Activated CD4-positive, alpha-beta T cell treated with anti-CD3 and anti-CD28 coated beads, Interleukin-2, amount 50 U/mL, for 24 hours (primary cell): ENCODE measurements at regions not wholly inside any gene's neighbourhood (a gene's known extent, or its start where the extent isn't known, plus 50 kb on each side); places are given as distances from the start of the nearest gene placed in this dataset.

Experiments used
- DNase-seq, 2 donors: peaks; one replicate each; pipeline ENCODE4 v3.0.0-alpha.2; 2020; ENCODE audit warnings: low read depth in 1 of 2, low spot score in 1 of 2

DNA sequence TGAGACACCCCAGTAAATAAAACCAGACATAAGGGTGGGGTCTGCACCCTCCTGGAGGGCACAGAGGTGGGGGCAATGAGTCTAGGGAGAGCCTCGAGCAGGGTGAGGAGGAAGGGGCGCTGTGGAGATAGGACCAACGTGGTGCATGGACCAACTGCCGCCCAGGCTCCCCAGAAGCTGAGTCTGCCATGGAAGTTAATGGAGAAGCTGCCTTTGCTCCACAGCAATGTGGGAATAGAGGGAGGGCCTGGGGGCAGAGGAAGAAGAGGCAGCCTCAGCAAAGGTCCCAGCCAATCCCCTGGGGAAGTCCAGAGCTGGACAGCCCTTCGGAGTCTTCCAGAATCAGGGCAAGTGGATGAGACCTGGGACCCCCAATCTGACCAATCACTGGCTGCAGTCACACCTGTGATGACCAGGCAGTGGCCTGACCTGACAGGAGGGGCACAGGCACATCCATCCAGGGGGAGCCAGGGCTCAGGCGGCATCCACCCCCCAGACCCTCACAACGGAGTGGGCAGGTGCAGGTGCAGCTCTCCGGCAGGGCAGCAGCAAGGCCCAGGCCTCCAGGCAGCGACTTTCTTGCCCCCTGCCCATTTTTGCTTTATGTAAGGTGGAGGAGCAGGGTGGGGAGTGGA lies 242.2 kb upstream of the PPP2R2D start:
- no peak for DNase-seq

- no peak for DNase-seq
Measured at GRCh38 chr10:131660427-131660826, 240.4 kb upstream of the PPP2R2D start.

DNA sequence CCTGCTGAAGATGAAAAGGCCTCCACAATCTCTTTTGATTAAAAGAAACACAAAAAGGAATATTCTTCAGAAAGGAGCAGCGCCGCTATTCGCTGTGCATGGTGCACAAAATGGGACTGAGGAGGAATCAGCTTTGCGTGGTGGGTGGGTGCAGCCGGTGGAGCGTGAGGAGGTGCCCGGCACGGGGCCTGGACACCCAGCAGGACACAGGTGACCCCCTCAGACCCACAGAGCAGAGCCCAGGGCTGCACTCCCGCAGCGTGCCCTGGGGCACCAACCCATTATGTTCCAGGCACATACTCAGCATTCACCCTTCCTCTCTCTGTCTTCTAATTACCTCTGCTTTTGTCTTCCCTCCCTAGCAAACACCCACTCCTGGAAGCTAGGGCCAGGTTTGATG lies 238.0 kb upstream of the PPP2R2D start:
- no peak for DNase-seq

- DNase-seq, result no peak
Measured at GRCh38 chr10:131663351-131663750, 237.5 kb upstream of the PPP2R2D start.

DNA sequence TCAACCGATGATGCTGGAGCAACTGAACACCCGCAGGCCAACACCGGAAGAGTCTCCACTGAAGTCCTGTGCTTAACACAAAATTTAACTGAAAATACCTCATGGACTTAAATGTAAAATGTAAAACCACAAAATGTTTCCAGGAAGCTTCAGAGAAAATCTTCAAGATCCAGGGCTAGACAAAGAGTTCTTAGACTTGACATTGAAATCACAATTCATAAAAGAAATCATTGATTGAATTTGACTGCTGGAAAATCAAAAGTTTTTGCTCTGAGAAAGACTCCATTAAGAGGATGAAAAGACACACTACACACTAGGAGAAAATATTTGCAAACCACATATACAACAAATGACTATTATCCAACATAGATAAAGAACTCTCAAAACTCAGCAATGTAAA lies 234.7 kb upstream of the PPP2R2D start:
- no peak for DNase-seq

- no peak for DNase-seq
Measured at GRCh38 chr10:131667047-131667446, 233.8 kb upstream of the PPP2R2D start.

DNA sequence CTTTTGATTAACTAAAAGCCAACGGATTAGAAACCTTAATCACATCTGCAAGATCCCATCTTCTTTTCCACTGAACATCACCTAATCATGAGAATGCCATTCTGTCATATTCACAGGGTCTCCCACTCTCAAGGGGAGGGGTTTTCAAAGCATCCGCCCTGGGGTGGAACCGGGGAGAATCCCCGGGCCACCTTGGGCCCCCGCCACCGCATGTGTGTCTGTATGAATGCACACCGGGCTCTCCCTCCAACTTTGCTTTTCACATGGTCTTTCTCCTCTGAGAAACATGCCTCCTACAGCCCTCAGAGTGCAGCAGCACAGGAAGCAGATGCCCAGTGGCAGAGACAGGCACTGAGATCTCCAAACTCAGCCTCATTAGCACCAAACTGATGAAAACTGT lies 233.2 kb upstream of the PPP2R2D start:
- no peak for DNase-seq

DNA sequence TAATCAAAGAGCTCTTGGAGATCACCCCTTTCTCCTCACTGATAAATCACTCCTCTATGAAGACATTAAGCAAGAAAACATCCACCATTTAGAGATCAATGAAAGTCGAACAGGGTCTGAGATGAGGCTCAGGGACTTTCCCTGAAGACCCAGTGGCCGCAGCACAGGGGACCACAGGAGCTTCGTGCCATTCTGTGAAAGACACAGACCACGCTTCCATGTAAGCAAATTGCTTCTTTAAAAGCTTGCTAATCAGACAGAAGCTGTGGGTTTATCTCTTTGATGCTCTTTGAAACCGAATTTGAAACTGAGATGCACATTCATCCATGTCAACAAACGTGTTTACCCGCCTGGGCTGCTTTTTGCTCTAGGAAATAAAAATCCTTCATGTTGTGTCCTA lies 231.9 kb upstream of the PPP2R2D start:
- no peak for DNase-seq

DNA sequence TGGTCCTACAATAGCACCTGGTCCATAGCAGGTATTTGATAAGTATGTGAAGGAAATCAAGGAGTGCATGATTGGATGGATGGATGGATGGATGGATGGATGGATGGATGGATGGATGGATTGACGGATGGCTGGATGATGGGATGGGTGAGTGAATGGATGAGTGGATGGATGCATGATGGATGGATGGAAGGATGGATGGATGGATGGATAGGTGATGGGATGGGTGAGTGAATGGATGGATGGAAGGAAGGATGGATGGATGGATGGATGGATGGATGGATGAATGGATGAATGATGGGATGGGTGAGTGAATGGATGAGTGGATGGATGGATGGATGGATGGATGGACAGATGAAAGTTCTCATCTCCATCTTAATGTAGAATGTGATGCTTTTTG lies 231.0 kb upstream of the PPP2R2D start:
- no peak for DNase-seq

DNA sequence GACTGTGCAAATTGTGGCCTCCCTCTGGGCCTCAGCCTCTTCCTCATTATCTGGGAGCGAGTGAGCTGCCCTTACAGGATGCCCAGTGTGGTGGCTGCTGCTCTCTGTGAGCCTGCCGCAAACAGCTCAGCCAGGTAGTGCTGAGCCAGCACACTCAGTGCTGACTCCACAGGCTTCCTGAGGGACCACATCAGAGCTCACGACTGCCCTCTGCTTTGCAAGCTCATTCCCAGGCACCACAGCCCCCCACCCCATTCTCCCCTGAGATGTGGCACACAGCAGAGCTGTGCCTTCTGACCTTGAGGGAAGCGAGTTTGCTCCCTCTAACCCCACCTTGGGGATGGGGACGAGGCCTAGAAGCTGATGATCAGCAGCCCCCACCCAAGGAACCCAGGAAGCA lies 230.5 kb upstream of the PPP2R2D start:
- DNase-seq, result no peak

- DNase-seq, result no peak
Measured at GRCh38 chr10:131673396-131673795, 227.4 kb upstream of the PPP2R2D start.

DNA sequence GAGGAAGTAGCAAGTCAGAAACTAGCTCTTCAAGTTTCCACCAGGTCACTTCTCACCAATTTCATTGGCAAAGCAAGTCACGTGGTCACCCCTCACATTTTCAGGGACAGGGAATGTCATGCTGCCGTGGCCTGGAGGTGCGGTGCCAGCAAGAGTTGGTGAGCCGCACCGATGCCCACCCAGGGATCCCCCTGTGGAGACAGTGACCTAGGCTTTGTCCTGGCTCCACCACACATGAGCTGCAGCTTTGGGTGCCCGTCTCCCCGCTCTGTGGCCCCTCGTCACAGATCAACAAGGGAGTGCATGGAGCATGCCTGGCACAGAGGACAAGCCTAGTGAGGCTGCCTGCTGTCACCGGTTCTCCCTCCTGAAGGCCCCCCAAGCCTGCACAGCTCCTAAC lies 226.7 kb upstream of the PPP2R2D start:
- no peak for DNase-seq

DNA sequence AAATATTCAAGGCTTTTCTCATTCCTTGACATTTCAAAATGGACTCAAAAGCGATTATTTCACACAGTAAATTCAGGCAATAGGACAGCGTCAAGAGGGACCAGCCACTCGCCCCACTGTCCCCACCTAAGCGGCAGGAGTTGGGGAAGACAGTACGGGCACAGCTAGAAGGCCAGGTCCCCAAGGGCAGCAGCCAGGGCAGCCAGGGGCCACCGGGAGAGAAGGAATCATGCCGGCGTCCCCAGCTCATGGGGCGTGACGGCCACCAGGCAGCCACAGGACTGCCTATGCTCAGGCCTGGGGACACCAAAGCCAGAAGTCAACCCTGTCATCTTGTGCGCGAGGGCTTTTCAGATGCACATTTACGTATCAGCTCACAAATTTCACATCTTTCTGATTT lies 225.7 kb upstream of the PPP2R2D start:
- no peak for DNase-seq

DNA sequence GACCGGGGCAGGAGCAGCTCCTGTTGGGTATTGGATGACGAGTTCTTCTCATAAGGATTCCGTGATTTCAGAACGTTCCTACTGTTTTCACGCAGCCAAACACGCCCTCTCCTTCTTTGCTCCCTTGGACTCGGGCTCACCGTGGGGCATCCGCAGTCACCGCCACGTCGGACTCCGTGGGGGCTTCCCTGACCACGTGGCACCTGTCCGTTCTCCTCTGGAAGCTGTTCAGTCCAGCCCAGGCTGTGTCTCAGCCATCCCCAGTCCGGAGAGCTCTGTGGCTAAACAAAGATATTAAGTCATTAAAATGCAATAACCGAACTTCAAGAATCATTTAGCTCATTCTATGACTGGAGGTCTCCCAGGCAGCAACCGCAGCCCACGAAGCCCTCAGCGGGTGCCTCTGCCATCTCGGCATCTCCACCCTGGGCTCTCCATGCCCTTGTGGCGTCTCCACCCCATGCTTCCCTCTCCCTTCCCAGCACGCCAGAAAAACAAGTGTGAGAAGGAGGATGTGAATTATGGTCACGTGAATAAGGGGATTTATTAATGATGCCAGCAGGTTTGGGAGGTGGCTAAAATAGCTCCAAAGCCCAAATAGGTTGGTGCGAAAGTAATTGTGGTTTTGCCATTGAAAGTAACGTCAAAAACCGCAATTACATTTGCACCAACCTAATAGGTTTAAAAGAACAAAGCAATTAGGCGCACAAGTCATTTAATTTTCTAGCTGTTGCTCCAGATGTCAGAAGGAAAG lies 224.6 kb upstream of the PPP2R2D start:
- DNase-seq, result no peak

- no peak for DNase-seq
Measured at GRCh38 chr10:131676800-131677421, 223.9 kb upstream of the PPP2R2D start.

GRCh38 chr10:131677671-131678070 lies 223.1 kb upstream of the PPP2R2D start:
- no peak for DNase-seq

DNA sequence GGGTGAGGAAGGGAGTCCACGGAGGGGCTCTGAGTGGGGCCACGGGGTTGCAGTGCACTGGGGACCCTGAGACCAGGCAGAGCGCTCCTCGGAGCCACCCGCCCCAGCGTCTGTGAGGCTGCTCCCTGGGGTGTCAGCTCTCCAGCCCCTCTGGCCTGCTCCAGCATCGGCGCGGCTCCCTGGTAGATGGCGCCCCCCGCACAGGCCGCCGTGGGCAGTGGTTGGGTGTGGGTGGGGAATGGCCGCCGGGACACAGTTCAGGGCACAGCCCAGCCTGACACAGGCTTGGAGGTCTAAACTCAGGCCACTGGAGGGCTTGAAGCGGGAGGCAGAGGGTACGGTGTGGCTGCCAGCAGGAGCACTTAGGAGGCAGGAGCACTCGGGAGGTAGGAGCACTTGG lies 222.6 kb upstream of the PPP2R2D start:
- DNase-seq, result no peak

DNA sequence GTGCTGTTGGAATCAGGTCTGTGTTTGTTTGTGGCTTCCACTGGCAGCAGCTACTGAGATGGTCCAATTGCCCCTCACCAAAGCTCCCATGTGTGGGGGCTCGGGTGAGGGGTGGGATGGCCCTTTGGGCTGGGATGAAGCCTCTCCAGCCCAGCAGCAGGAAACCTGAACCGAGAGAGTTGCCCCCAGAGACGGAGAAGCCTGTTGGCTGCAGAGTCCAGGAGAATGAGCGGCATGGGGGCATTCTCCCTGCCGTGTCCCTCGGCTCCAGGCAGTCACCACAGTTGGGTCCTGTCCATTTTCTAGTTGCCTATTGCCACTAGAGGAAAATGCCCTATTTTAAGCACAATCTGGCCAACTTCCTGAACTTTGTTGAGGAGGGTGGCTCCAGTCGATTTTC lies 222.2 kb upstream of the PPP2R2D start:
- DNase-seq, result no peak

DNA sequence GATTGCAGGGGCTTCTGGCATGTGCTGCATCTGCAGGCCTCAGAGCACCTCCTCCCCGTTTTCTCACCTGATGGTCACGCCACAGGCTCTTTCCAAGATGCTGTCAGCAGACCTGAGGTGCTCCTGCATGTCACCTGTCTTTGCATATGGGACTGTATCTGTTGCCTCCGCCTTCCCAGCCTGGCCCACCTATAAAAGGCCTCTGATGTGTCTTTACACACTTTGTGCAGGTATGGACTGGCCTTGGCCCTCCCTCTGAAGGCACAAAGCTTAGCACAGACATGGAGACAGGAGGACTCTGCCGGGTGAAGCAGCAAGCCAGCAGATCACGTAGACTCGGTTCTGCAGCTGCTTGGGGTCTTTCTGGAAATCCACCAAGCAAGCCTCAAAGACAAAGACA lies 220.9 kb upstream of the PPP2R2D start:
- no peak for DNase-seq

GRCh38 chr10:131681122-131681521 lies 219.7 kb upstream of the PPP2R2D start:
- no peak for DNase-seq

DNA sequence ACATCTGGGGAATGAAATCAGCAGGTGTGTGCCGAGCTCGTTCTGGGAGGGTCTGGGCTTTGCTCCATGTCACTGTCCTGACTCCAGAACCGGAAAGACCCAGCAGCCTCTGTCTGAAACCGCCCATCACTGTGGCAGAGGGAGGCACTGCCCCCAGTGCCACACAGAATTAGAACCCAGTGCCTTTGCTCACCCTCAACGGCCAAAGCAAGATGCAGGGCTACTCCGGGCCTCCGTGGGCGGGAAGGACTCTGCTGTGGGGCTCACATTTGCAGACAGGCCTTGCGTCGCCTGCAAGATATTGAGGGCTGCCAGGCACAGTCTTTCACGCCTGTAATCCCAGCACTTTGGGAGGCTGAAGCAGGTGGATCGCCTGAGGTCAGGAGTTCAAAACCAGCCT lies 219.2 kb upstream of the PPP2R2D start:
- DNase-seq, result no peak

DNA sequence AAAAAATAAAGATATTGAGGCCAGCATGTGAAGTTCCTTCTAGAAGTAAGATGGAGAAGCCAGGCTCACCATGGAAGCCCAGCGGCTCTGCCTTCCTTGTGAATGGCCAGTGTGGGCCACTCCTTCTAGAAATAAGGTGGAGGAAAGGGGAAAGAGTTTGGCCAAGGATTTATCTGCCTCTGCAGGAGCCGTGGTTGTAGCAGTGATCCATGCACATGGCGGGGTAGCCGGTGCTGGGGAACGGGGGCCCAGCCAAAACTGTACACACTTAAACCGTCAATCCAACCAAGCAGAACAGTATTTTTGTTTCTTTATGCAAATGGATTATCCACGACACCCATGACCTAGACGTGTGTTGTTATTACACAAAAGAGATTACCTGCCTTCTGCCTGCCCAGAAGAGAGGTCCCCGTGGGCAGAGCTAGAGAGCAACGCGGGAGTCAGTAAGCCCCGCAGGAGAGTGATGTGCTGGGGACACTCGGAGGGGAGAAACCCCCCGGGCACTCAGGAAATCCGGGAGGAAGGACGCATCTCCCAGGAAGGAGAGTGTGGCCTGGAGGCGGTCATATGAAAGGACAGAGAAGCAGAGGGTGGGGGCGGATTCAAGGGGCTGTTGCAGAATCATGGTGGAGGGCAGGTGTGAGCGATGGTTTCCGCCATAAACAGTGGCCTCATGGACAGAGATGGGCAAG lies 218.4 kb upstream of the PPP2R2D start:
- DNase-seq, result no peak
